Ovary (tissue), 7 donors: ENCODE measurements at regions not wholly inside any gene's neighbourhood (a gene's known extent, or its start where the extent isn't known, plus 50 kb on each side); places are given as distances from the start of the nearest gene placed in this dataset.

ENCODE experiments used
- DNase-seq, 5 donors: peaks; one replicate each; pipeline ENCODE4 v3.0.0-alpha.2; 2019 to 2020
- H3K27ac ChIP-seq, 2 donors: fragments of 200-600 bp; one replicate each; pipeline versions ENCODE4 v1.5.1 to v1.8.0; 2019 to 2022
- H3K27me3 ChIP-seq: fragments of 200-600 bp; one replicate; pipeline ENCODE4 v1.8.0; 2022
- H3K36me3 ChIP-seq: fragments of 200-600 bp; sonication (generic); one replicate; pipeline ENCODE4 v1.5.1; 2019
- H3K4me1 ChIP-seq: one replicate; pipeline ENCODE4 v1.8.1; 2013; ENCODE audit warnings: mild to moderate bottlenecking, moderate library complexity; ENCODE audit not compliant: insufficient read depth
- H3K4me3 ChIP-seq: fragments of 200-600 bp; sonication (generic); one replicate; pipeline ENCODE4 v1.5.1; 2017
- H3K9me3 ChIP-seq, 2 donors: fragments of 200-600 bp in 1 of 2; sonication (generic) in 1 of 2; one replicate each; pipeline versions ENCODE4 v1.5.1 to v1.8.1; 2013 to 2019; ENCODE audit warnings: mild to moderate bottlenecking in 1 of 2, moderate library complexity in 1 of 2
- CTCF ChIP-seq, 3 donors: fragments of 450-650 bp in 2 of 3; fragments of 200-600 bp in 1 of 3; IDR thresholded peaks; one replicate each; pipeline versions ENCODE4 v1.5.1 to v1.8.0; 2016 to 2022; ENCODE audit warnings: antibody characterized with exemption in 3 of 3, mild to moderate bottlenecking in 1 of 3
- EP300 ChIP-seq: sonication (generic); formaldehyde crosslinking; IDR thresholded peaks from one replicate; pipeline ENCODE4 v1.6.1; 2017; ENCODE audit warnings: antibody characterized with exemption
- POLR2A ChIP-seq: fragments of 450-650 bp; IDR thresholded peaks from one replicate; pipeline ENCODE4 v1.6.1; 2017; ENCODE audit warnings: antibody characterized with exemption, mild to moderate bottlenecking, moderate library complexity
- WGBS, 3 donors: extraction: QIAGEN DNeasy Blood & Tissue Kit in 1 of 3; methylation state at CpG; one replicate each; pipeline versions ENCODE4 v1.1.5 to v1.1.7; 2013 to 2017; 5-methylcytosine and 5-hydroxymethylcytosine counted together
- intact Hi-C, 4 donors: fragments of 100-400 bp; cut with DNase I; formaldehyde crosslinking; loops; one replicate each; pipeline versions ENCODE4 v1.11.0 to v1.15.1; 2022 to 2023
- donor health status: DM: no; HTN: no; CAD: no; lungs with moderate emphysema.
- donor health status: DM: no; HTN: no; CAD: no.
- donor health status: Bipolar disorder and iron deficiency.
- donor health status: DM: no; HTN: no; CAD: no.
- donor health status: DM: yes; HTN: yes; CAD: no.

- no peak for DNase-seq
- intact Hi-C loops: no loop called here
- no peak overlapping the region for H3K4me3 ChIP-seq
- H3K27me3 ChIP-seq: no peaks in the 10 kb centered on the region
- no peaks in the 10 kb centered on the region for H3K9me3 ChIP-seq
- WGBS, 3 donors: 23 to 28% (median 28%) methylated on average over 2 of the region's 2 CpGs
- H3K4me1 ChIP-seq: no peaks in the 10 kb centered on the region
- TF ChIP-seq POLR2A: no peak
- TF ChIP-seq EP300: no peak
- no peaks in the 10 kb centered on the region for H3K36me3 ChIP-seq
- H3K27ac ChIP-seq: no peak overlapping the region
These were observed 191.2 kb downstream of the METTL4 start for GRCh38 chr18:2380101-2380500.

- H3K36me3 ChIP-seq: no peaks in the 10 kb centered on the region
- H3K4me1 ChIP-seq: no peaks in the 10 kb centered on the region
- H3K9me3 ChIP-seq: no peaks in the 10 kb centered on the region
- intact Hi-C loops: no loop called here
- WGBS, 3 donors: 89 to 92% (median 92%) methylated on average over 2 of the region's 2 CpGs
- no peak for DNase-seq
- no peak overlapping the region for H3K27ac ChIP-seq
- TF ChIP-seq CTCF (IDR thresholded peaks at IDR 0.05) (no peak), POLR2A (no peak), EP300 (no peak)
- no peaks in the 10 kb centered on the region for H3K27me3 ChIP-seq
- no peak overlapping the region for H3K4me3 ChIP-seq
These were observed 189.8 kb downstream of the METTL4 start for GRCh38 chr18:2381539-2381938.

GRCh38 chr18:2387588-2387987 is 183.7 kb downstream of the METTL4 start:
- H3K4me3 ChIP-seq: no peak overlapping the region
- no peak for TF ChIP-seq EP300
- no peak for TF ChIP-seq CTCF (IDR thresholded peaks at IDR 0.05)
- TF ChIP-seq POLR2A: no peak
- no peaks in the 10 kb centered on the region for H3K4me1 ChIP-seq
- H3K36me3 ChIP-seq: no peaks in the 10 kb centered on the region
- H3K9me3 ChIP-seq: no peaks in the 10 kb centered on the region
- no peaks in the 10 kb centered on the region for H3K27me3 ChIP-seq
- no peak for DNase-seq
- H3K27ac ChIP-seq: no peak overlapping the region
- intact Hi-C loops: no loop called here

- Histone ChIP-seq H3K27ac (no peak overlapping the region), H3K4me3 (no peak overlapping the region), H3K36me3 (no peaks in the 10 kb centered on the region), H3K27me3 (no peaks in the 10 kb centered on the region), H3K9me3 (no peaks in the 10 kb centered on the region), H3K4me1 (no peaks in the 10 kb centered on the region)
- TF ChIP-seq CTCF (IDR thresholded peaks at IDR 0.05) (no peak), POLR2A (no peak), EP300 (no peak)
- WGBS, 3 donors: 52 to 64% (median 56%) methylated on average over 1 of the region's 1 CpG
- DNase-seq: no peak
- intact Hi-C loops: no loop called here
These were observed 181.1 kb downstream of the METTL4 start for GRCh38 chr18:2390158-2390557.

GRCh38 chr18:2391470-2391869 is 179.8 kb downstream of the METTL4 start:
- no peak for TF ChIP-seq EP300
- Histone ChIP-seq H3K4me1 (no peaks in the 10 kb centered on the region), H3K27ac (no peak overlapping the region), H3K36me3 (no peaks in the 10 kb centered on the region), H3K4me3 (no peak overlapping the region), H3K27me3 (no peaks in the 10 kb centered on the region), H3K9me3 (no peaks in the 10 kb centered on the region)
- WGBS, 3 donors: 80 to 96% (median 93%) methylated on average over 6 of the region's 6 CpGs
- intact Hi-C loops: no loop called here
- no peak for DNase-seq

- intact Hi-C loops: no loop called here
- WGBS, 3 donors: 42 to 57% (median 50%) methylated on average over 2 of the region's 2 CpGs
- TF ChIP-seq EP300: no peak
- no peak for TF ChIP-seq POLR2A
- TF ChIP-seq CTCF (IDR thresholded peaks at IDR 0.05): no peak
- Histone ChIP-seq H3K4me1 (no peaks in the 10 kb centered on the region), H3K36me3 (no peaks in the 10 kb centered on the region), H3K4me3 (no peak overlapping the region), H3K9me3 (no peaks in the 10 kb centered on the region), H3K27me3 (no peaks in the 10 kb centered on the region), H3K27ac (no peak overlapping the region)
- no peak for DNase-seq
These were observed 178.9 kb downstream of the METTL4 start for GRCh38 chr18:2392446-2392845.
